Uterus (tissue), 2 donors: ENCODE measurements at regions not wholly inside any gene's neighbourhood (a gene's known extent, or its start where the extent isn't known, plus 50 kb on each side); places are given as distances from the start of the nearest gene placed in this dataset.

Experiments used
- CTCF ChIP-seq, 4 experiments: fragments of 200-600 bp in 2 of 4; fragments of 450-650 bp in 2 of 4; sonication (generic) in 2 of 4; IDR thresholded peaks; one replicate each; pipeline ENCODE4 v1.5.1; 2016 to 2019; ENCODE audit warnings: antibody characterized with exemption in 4 of 4, mild to moderate bottlenecking in 2 of 4, moderate library complexity in 1 of 4
- POLR2A ChIP-seq, 2 donors: fragments of 450-650 bp; IDR thresholded peaks; one replicate each; pipeline ENCODE4 v1.6.1; 2016; ENCODE audit warnings: antibody characterized with exemption in 2 of 2, mild to moderate bottlenecking in 1 of 2, moderate library complexity in 1 of 2

DNA sequence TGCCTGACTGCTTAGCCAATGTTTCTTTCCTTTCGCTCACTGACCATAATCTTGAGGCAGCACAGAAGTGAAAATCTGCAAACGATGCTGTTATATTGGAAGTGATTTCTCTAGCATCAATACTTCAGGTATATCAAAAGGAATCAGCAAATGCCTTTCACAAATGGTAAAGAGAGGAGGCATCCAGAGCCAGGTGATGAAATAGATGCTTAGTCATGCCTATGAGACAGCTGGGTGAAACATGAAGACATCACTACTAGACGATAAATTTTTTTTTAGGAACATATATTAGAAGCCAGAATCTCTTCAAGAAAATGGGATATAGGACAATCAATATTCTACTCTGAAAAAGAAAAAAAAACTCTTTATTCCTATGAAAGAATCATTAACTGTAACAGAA lies 249.2 kb upstream of the SLC39A10 start:
- TF ChIP-seq POLR2A (IDR thresholded peaks at IDR 0.05) (no peak), CTCF (IDR thresholded peaks at IDR 0.05) (no peak)
